Neural cell (in vitro differentiated cells): ENCODE measurements at regions not wholly inside any gene's neighbourhood (a gene's known extent, or its start where the extent isn't known, plus 50 kb on each side); places are given as distances from the start of the nearest gene placed in this dataset.
"Not testable (repeated sequence)": the region's sequence is repeated elsewhere in the genome, so short reads cannot be mapped to it uniquely, and the experiment has no call there.

Experiments
- H2AFZ ChIP-seq: fragments of 200-600, 300-800 bp; sonication (generic), shearing (Covaris generic); 2 replicates; pipeline ENCODE4 v1.6.0; 2014; ENCODE audit warnings: low read depth, mild to moderate bottlenecking, antibody characterized with exemption, low read length, moderate library complexity
- H3F3A ChIP-seq: fragments of 200-600 bp; shearing (Covaris generic); 2 replicates; pipeline ENCODE4 v1.6.1; 2016; ENCODE audit warnings: mild to moderate bottlenecking, moderate library complexity, mixed read lengths, antibody characterized with exemption, low read length; ENCODE audit not compliant: insufficient read depth, poor library complexity, severe bottlenecking
- H3K27ac ChIP-seq: fragments of 200-600, 300-800 bp; sonication (generic), shearing (Covaris generic); 2 replicates; pipeline ENCODE4 v1.5.1; 2014; ENCODE audit warnings: mild to moderate bottlenecking, low read length, moderate library complexity
- H3K27me3 ChIP-seq: fragments of 300-800, 200-600 bp; sonication (generic), shearing (Covaris generic); 2 replicates; pipeline ENCODE4 v1.6.0; 2014; ENCODE audit warnings: mild to moderate bottlenecking, low read depth, low read length, moderate library complexity; ENCODE audit not compliant: insufficient read depth
- H3K36me3 ChIP-seq: fragments of 300-800, 200-600 bp; sonication (generic), shearing (Covaris generic); 2 replicates; pipeline ENCODE4 v1.5.1; 2014; ENCODE audit warnings: mild to moderate bottlenecking, antibody characterized with exemption, low read length, moderate library complexity; ENCODE audit not compliant: insufficient read depth
- H3K4me2 ChIP-seq: fragments of 300-800, 200-600 bp; sonication (generic), shearing (Covaris generic); 2 replicates; pipeline ENCODE4 v1.6.0; 2014; ENCODE audit warnings: mild to moderate bottlenecking, low read length
- H3K4me3 ChIP-seq: fragments of 300-800, 200-600 bp; sonication (generic), shearing (Covaris generic); 2 replicates; pipeline ENCODE4 v1.5.1; 2014; ENCODE audit warnings: mild to moderate bottlenecking, low read length, moderate library complexity
- H3K79me2 ChIP-seq: fragments of 200-600 bp; shearing (Covaris generic); replicated peaks from 2 replicates; pipeline ENCODE4 v1.6.0; 2014; ENCODE audit warnings: mild to moderate bottlenecking, low read length, moderate library complexity; ENCODE audit not compliant: insufficient read depth
- H3K9ac ChIP-seq: fragments of 300-800, 200-600 bp; sonication (generic), shearing (Covaris generic); 2 replicates; pipeline ENCODE4 v1.6.1; 2016; ENCODE audit warnings: mild to moderate bottlenecking, low read length, mixed read lengths
- H3K9me2 ChIP-seq: fragments of 200-600 bp; shearing (Covaris generic); 2 replicates; pipeline ENCODE4 v1.6.1; 2016; ENCODE audit warnings: mild to moderate bottlenecking, low read length, mixed read lengths; ENCODE audit not compliant: insufficient read depth
- H3K9me3 ChIP-seq: fragments of 200-600, 300-800 bp; sonication (generic), shearing (Covaris generic); 2 replicates; pipeline ENCODE4 v1.6.1; 2016; ENCODE audit warnings: mild to moderate bottlenecking, mixed run types, low read length, moderate library complexity, mixed read lengths
- H4K20me1 ChIP-seq: fragments of 200-600 bp; shearing (Covaris generic); 2 replicates; pipeline ENCODE4 v1.6.1; 2016; ENCODE audit warnings: mild to moderate bottlenecking, mixed run types; ENCODE audit not compliant: insufficient read depth
- CTCF ChIP-seq: fragments of 450-650 bp; IDR thresholded peaks from 2 replicates; pipeline ENCODE4 v1.5.1; 2014; ENCODE audit warnings: antibody characterized with exemption, mild to moderate bottlenecking, moderate library complexity; ENCODE audit not compliant: poor library complexity, severe bottlenecking
- EP300 ChIP-seq: fragments of 450-650 bp; conservative IDR thresholded peaks from 2 replicates; pipeline ENCODE4 v1.6.1; 2014; ENCODE audit warnings: antibody characterized with exemption, mild to moderate bottlenecking, moderate library complexity; ENCODE audit not compliant: poor library complexity, severe bottlenecking
- EZH2 ChIP-seq: fragments of 200-600, 300-800 bp; shearing (Covaris generic), sonication (generic); IDR thresholded peaks from 2 replicates; pipeline ENCODE4 v1.6.1; 2014; ENCODE audit warnings: antibody characterized with exemption, low read length, borderline replicate concordance, mild to moderate bottlenecking; ENCODE audit not compliant: insufficient read depth, poor library complexity, severe bottlenecking
- MXI1 ChIP-seq: fragments of 450-650 bp; conservative IDR thresholded peaks from 2 replicates; pipeline ENCODE4 v1.6.1; 2014; ENCODE audit warnings: antibody characterized with exemption, mild to moderate bottlenecking; ENCODE audit not compliant: poor library complexity, severe bottlenecking
- POLR2AphosphoS5 ChIP-seq: IDR thresholded peaks from 2 replicates; pipeline ENCODE4 v1.6.1; 2012
- RAD21 ChIP-seq: fragments of 450-650 bp; conservative IDR thresholded peaks from 2 replicates; pipeline ENCODE4 v1.6.1; 2014; ENCODE audit warnings: antibody characterized with exemption, mild to moderate bottlenecking, moderate library complexity
- SMC3 ChIP-seq: fragments of 450-650 bp; conservative IDR thresholded peaks from 2 replicates; pipeline ENCODE4 v1.6.1; 2014; ENCODE audit warnings: antibody characterized with exemption, mild to moderate bottlenecking, moderate library complexity; ENCODE audit not compliant: poor library complexity
- TAF1 ChIP-seq: IDR thresholded peaks from 2 replicates; pipeline ENCODE4 v1.6.1; 2012; ENCODE audit warnings: low read depth
- TF ChIP-seq, protein P1 (sequence below): IDR thresholded peaks from 2 replicates; pipeline ENCODE4 v1.6.1; 2012; ENCODE audit warnings: borderline replicate concordance

- no peak overlapping the region for H3K4me3 ChIP-seq
- no peaks in the 10 kb centered on the region for H3K27me3 ChIP-seq
- no peaks in the 10 kb centered on the region for H3K36me3 ChIP-seq
- TF ChIP-seq EZH2 (no peak), SMC3 (no peak), POLR2AphosphoS5 (no peak), EP300 (no peak), CTCF (no peak), MXI1 (no peak), TAF1 (no peak), RAD21 (no peak)
- TF ChIP-seq, protein P1, sequence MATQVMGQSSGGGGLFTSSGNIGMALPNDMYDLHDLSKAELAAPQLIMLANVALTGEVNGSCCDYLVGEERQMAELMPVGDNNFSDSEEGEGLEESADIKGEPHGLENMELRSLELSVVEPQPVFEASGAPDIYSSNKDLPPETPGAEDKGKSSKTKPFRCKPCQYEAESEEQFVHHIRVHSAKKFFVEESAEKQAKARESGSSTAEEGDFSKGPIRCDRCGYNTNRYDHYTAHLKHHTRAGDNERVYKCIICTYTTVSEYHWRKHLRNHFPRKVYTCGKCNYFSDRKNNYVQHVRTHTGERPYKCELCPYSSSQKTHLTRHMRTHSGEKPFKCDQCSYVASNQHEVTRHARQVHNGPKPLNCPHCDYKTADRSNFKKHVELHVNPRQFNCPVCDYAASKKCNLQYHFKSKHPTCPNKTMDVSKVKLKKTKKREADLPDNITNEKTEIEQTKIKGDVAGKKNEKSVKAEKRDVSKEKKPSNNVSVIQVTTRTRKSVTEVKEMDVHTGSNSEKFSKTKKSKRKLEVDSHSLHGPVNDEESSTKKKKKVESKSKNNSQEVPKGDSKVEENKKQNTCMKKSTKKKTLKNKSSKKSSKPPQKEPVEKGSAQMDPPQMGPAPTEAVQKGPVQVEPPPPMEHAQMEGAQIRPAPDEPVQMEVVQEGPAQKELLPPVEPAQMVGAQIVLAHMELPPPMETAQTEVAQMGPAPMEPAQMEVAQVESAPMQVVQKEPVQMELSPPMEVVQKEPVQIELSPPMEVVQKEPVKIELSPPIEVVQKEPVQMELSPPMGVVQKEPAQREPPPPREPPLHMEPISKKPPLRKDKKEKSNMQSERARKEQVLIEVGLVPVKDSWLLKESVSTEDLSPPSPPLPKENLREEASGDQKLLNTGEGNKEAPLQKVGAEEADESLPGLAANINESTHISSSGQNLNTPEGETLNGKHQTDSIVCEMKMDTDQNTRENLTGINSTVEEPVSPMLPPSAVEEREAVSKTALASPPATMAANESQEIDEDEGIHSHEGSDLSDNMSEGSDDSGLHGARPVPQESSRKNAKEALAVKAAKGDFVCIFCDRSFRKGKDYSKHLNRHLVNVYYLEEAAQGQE = no peak
- H2AFZ ChIP-seq = no peak overlapping the region
- no peaks in the 10 kb centered on the region for H3K9me2 ChIP-seq
- H3K79me2 ChIP-seq = no peaks in the 10 kb centered on the region
- no peak overlapping the region for H3K27ac ChIP-seq
- no peaks in the 10 kb centered on the region for H3F3A ChIP-seq
- no peaks in the 10 kb centered on the region for H3K9me3 ChIP-seq
- H3K4me2 ChIP-seq = no peak overlapping the region
- no peak overlapping the region for H3K9ac ChIP-seq
- H4K20me1 ChIP-seq = no peaks in the 10 kb centered on the region
These were observed 57.8 kb upstream of the ANKRD30A start for GRCh38 chr10:37067576-37067975.

- not testable (repeated sequence) for H3K27me3 ChIP-seq, H4K20me1 ChIP-seq, H3K27ac ChIP-seq, H3K4me2 ChIP-seq, H3K9ac ChIP-seq, H3K36me3 ChIP-seq, H3K79me2 ChIP-seq, H3K4me3 ChIP-seq, H3K9me2 ChIP-seq, H2AFZ ChIP-seq, H3F3A ChIP-seq, H3K9me3 ChIP-seq
These were observed 63.1 kb upstream of the ANKRD30A start for GRCh38 chr10:37062296-37062695.

DNA sequence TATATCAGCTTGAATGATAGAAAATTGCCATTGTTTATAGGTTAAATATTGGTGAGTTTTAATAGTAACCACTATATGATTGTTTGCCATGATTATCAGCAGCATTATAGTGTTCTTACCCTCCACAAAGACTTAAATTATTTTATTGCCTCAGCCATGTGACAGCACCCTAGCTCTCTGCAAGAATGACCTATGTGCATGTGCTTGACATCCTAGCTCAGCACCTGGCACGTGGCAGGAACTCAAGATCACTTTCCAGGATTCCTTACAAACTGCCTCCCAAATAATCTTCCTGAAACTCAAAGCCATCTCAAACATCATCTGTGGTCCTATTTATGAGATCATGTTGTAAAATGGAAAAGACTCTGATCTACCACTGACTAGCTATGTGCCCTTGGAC lies 68.1 kb upstream of the ANKRD30A start:
- H3K4me3 ChIP-seq = no peak overlapping the region
- no peaks in the 10 kb centered on the region for H3K79me2 ChIP-seq
- H2AFZ ChIP-seq = no peak overlapping the region
- H4K20me1 ChIP-seq = no peaks in the 10 kb centered on the region
- TF ChIP-seq EP300 (no peak), RAD21 (no peak)
- TF ChIP-seq, protein P1 = no peak
- no peak overlapping the region for H3K27ac ChIP-seq
- H3K36me3 ChIP-seq = no peaks in the 10 kb centered on the region
- no peaks in the 10 kb centered on the region for H3K9me2 ChIP-seq
- no peak overlapping the region for H3K9ac ChIP-seq
- H3F3A ChIP-seq = no peaks in the 10 kb centered on the region
- H3K4me2 ChIP-seq = no peak overlapping the region
- no peaks in the 10 kb centered on the region for H3K9me3 ChIP-seq
- no peaks in the 10 kb centered on the region for H3K27me3 ChIP-seq
